ENCODE measurements at regions not wholly inside any gene's neighbourhood (a gene's known extent, or its start where the extent isn't known, plus 50 kb on each side); places are given as distances from the start of the nearest gene placed in this dataset.
"Not testable (repeated sequence)": the region's sequence is repeated elsewhere in the genome, so short reads cannot be mapped to it uniquely, and the experiment has no call there.

DNA sequence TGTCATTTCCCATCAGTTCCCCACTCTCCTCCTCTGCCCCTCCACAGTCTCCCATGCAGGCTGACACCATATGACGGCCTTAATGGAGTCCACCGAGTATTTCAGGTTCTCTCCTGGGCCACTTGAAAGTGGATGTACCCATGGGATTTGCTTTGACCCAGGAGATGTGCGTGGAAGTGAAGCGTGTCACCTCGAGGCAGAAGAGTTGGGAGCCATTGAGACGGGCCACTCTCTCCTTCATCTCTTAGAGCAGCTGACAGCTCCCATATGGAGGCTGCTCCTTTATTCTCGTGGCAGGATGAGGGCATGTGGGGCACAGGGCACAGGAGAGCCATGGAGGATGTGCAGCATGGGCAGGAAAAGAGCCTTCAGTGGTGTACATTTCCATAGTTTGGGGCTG, 144.7 kb upstream of the CRYM start:
- TF ChIP-seq, protein P1, sequence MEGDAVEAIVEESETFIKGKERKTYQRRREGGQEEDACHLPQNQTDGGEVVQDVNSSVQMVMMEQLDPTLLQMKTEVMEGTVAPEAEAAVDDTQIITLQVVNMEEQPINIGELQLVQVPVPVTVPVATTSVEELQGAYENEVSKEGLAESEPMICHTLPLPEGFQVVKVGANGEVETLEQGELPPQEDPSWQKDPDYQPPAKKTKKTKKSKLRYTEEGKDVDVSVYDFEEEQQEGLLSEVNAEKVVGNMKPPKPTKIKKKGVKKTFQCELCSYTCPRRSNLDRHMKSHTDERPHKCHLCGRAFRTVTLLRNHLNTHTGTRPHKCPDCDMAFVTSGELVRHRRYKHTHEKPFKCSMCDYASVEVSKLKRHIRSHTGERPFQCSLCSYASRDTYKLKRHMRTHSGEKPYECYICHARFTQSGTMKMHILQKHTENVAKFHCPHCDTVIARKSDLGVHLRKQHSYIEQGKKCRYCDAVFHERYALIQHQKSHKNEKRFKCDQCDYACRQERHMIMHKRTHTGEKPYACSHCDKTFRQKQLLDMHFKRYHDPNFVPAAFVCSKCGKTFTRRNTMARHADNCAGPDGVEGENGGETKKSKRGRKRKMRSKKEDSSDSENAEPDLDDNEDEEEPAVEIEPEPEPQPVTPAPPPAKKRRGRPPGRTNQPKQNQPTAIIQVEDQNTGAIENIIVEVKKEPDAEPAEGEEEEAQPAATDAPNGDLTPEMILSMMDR (IDR thresholded peaks at IDR 0.05): not testable (repeated sequence)
- TF ChIP-seq EZH2 (IDR thresholded peaks at IDR 0.05; ENCODE audit: borderline replicate concordance, insufficient read depth, low read depth, low read length, poor library complexity, severe bottlenecking): not testable (repeated sequence)
